H1 (cell line): ENCODE measurements at regions not wholly inside any gene's neighbourhood (a gene's known extent, or its start where the extent isn't known, plus 50 kb on each side); places are given as distances from the start of the nearest gene placed in this dataset.

Experiments used
- CTCF ChIA-PET: fragments of 300-600 bp; sonication (Branson Sonifier 250); formaldehyde crosslinking; loops from one replicate; lab custom pipeline; 2021; ENCODE audit not compliant: partially characterized antibody; lab: Charles Lee
- POLR2A ChIA-PET: fragments of 300-600 bp; sonication (Branson Sonifier 250); formaldehyde crosslinking; loops from one replicate; lab custom pipeline; 2021; ENCODE audit warnings: inconsistent platforms; ENCODE audit not compliant: partially characterized antibody; lab: Charles Lee
- DNase-seq, 2 experiments: peaks; one replicate each; pipeline versions ENCODE4 v3.0.0 to v3.0.0-alpha.2; 2010 to 2022; ENCODE audit warnings: low spot score in 2 of 2, low read depth in 1 of 2, mixed read lengths in 1 of 2
- FAIRE-seq: peaks from 2 replicates; lab custom pipeline; 2011; peaks lifted over from hg19 to GRCh38; lab: Jason Lieb, UNC
- H2AFZ ChIP-seq: 2 replicates; pipeline ENCODE4 v1.8.1; 2012; ENCODE audit warnings: low read length, inconsistent platforms
- H2AK5ac ChIP-seq: 2 replicates; pipeline ENCODE4 v1.6.1; 2013; ENCODE audit warnings: low read depth, low read length
- H2BK120ac ChIP-seq: replicated peaks from 2 replicates; pipeline ENCODE3; 2013; ENCODE audit warnings: low read depth, low read length, inconsistent platforms
- H2BK12ac ChIP-seq: 2 replicates; pipeline ENCODE4 v1.6.1; 2013; ENCODE audit warnings: low read depth, low read length
- H2BK15ac ChIP-seq: 2 replicates; pipeline ENCODE4 v1.6.1; 2013; ENCODE audit warnings: low read length
- H2BK20ac ChIP-seq: 2 replicates; pipeline ENCODE4 v1.6.1; 2013; ENCODE audit warnings: low read length
- H2BK5ac ChIP-seq: 2 replicates; pipeline ENCODE4 v1.6.1; 2013; ENCODE audit warnings: low read depth, low read length
- H3K14ac ChIP-seq: 2 replicates; pipeline ENCODE4 v1.6.1; 2013; ENCODE audit warnings: inconsistent platforms; ENCODE audit not compliant: insufficient read length
- H3K18ac ChIP-seq: 2 replicates; pipeline ENCODE4 v1.6.1; 2013; ENCODE audit warnings: low read length; ENCODE audit errors: extremely low read depth
- H3K23ac ChIP-seq: 2 replicates; pipeline ENCODE4 v1.6.1; 2013; ENCODE audit warnings: inconsistent platforms; ENCODE audit not compliant: insufficient read length
- H3K23me2 ChIP-seq: 2 replicates; pipeline ENCODE4 v1.6.1; 2013; ENCODE audit warnings: low read depth, low read length
- H3K27ac ChIP-seq: 2 replicates; pipeline ENCODE4 v1.6.1; 2011; ENCODE audit warnings: low read depth, low read length, inconsistent platforms
- H3K27me3 ChIP-seq, 4 experiments: replicated peaks in 1 of 4; 1 replicate in 1 of 4; 2 replicates in 3 of 4; pipeline versions ENCODE4 v1.6.1 to v1.8.1; 2011 to 2013; ENCODE audit warnings: low read length in 3 of 4, mild to moderate bottlenecking in 3 of 4, inconsistent platforms in 2 of 4, mixed read lengths in 2 of 4, moderate library complexity in 1 of 4; ENCODE audit not compliant: control insufficient read depth in 3 of 4, insufficient read depth in 3 of 4; ENCODE audit errors: extremely low read depth in 1 of 4
- H3K36me3 ChIP-seq, 4 experiments: 2 replicates each; pipeline versions ENCODE4 v1.6.1 to v1.8.1; 2011 to 2013; ENCODE audit warnings: mild to moderate bottlenecking in 4 of 4, low read length in 3 of 4, moderate library complexity in 2 of 4, control low read depth in 1 of 4, inconsistent platforms in 1 of 4; ENCODE audit not compliant: insufficient read depth in 4 of 4, control insufficient read depth in 2 of 4
- H3K4ac ChIP-seq: replicated peaks from 2 replicates; pipeline ENCODE3; 2013; ENCODE audit warnings: low read length, low read depth, mixed read lengths, inconsistent platforms; ENCODE audit not compliant: insufficient read length
- H3K4me1 ChIP-seq, 4 experiments: replicated peaks in 1 of 4; 1 replicate in 1 of 4; 2 replicates in 3 of 4; pipeline versions ENCODE4 v1.6.1 to v1.8.1; 2011 to 2013; ENCODE audit warnings: low read length in 3 of 4, inconsistent platforms in 2 of 4, mixed read lengths in 1 of 4; ENCODE audit not compliant: insufficient read depth in 4 of 4, control insufficient read depth in 3 of 4
- H3K4me2 ChIP-seq, 2 experiments: 2 replicates each; pipeline versions ENCODE4 v1.6.1 to v1.8.1; 2011 to 2013; ENCODE audit warnings: low read depth in 2 of 2, low read length in 2 of 2, control low read depth in 1 of 2, inconsistent platforms in 1 of 2, mild to moderate bottlenecking in 1 of 2; ENCODE audit not compliant: insufficient read depth in 1 of 2
- H3K4me3 ChIP-seq, 4 experiments: fragments of 200-600, 300-600 bp in 1 of 4; sonication (generic), shearing (Covaris generic), sonication (Bioruptor Twin) in 1 of 4; 2 replicates each; pipeline versions ENCODE4 v1.5.1 to v1.8.1; 2011 to 2016; ENCODE audit warnings: low read length in 4 of 4, low read depth in 3 of 4, control low read depth in 2 of 4, inconsistent platforms in 2 of 4, mild to moderate bottlenecking in 2 of 4, mixed read lengths in 1 of 4, moderate library complexity in 1 of 4; ENCODE audit not compliant: insufficient read depth in 2 of 4; ENCODE audit errors: extremely low read depth in 1 of 4
- H3K56ac ChIP-seq: replicated peaks from 2 replicates; pipeline ENCODE3; 2013; ENCODE audit warnings: low read depth, mild to moderate bottlenecking, mixed read lengths, low read length, inconsistent platforms; ENCODE audit not compliant: insufficient read length
- H3K79me1 ChIP-seq: 2 replicates; pipeline ENCODE4 v1.6.1; 2013; ENCODE audit warnings: low read depth, low read length, control low read depth
- H3K79me2 ChIP-seq, 2 experiments: 2 replicates each; pipeline versions ENCODE4 v1.6.1 to v1.8.1; 2012 to 2013; ENCODE audit warnings: low read length in 2 of 2, mild to moderate bottlenecking in 2 of 2, inconsistent platforms in 1 of 2; ENCODE audit not compliant: insufficient read depth in 2 of 2, control insufficient read depth in 1 of 2
- H3K9ac ChIP-seq, 4 experiments: replicated peaks in 1 of 4; 1 replicate in 1 of 4; 2 replicates in 3 of 4; pipeline versions ENCODE4 v1.6.1 to v1.8.1; 2011 to 2013; ENCODE audit warnings: low read depth in 3 of 4, low read length in 3 of 4, control low read depth in 2 of 4, mild to moderate bottlenecking in 2 of 4, moderate library complexity in 2 of 4, inconsistent platforms in 1 of 4; ENCODE audit errors: extremely low read depth in 1 of 4
- H3K9me3 ChIP-seq, 2 experiments: 2 replicates each; pipeline versions ENCODE4 v1.6.1 to v1.8.1; 2012 to 2013; ENCODE audit warnings: mild to moderate bottlenecking in 2 of 2, moderate library complexity in 2 of 2, control low read depth in 1 of 2, inconsistent platforms in 1 of 2, low read depth in 1 of 2, low read length in 1 of 2, mixed read lengths in 1 of 2; ENCODE audit not compliant: insufficient read depth in 2 of 2
- H4K20me1 ChIP-seq, 2 experiments: replicated peaks in 1 of 2; 2 replicates each; pipeline versions ENCODE3 to v1.8.1; 2011 to 2013; ENCODE audit warnings: inconsistent platforms in 2 of 2, low read length in 2 of 2, mild to moderate bottlenecking in 1 of 2; ENCODE audit not compliant: insufficient read depth in 2 of 2, control insufficient read depth in 1 of 2
- H4K5ac ChIP-seq: 2 replicates; pipeline ENCODE4 v1.6.1; 2013; ENCODE audit warnings: low read length, low read depth, mixed read lengths, inconsistent platforms; ENCODE audit not compliant: insufficient read length
- H4K8ac ChIP-seq: 2 replicates; pipeline ENCODE4 v1.8.0; 2013; ENCODE audit warnings: mild to moderate bottlenecking, moderate library complexity, low read length, inconsistent platforms; ENCODE audit not compliant: insufficient read depth; ENCODE audit errors: extremely low read depth
- H4K91ac ChIP-seq: replicated peaks from 2 replicates; pipeline ENCODE3; 2013; ENCODE audit warnings: low read length, mixed read lengths, inconsistent platforms; ENCODE audit not compliant: insufficient read length
- CBX8 ChIP-seq: fragments of 300-800, 300-1000 bp; sonication (generic); IDR thresholded peaks from 2 replicates; pipeline ENCODE4 v1.7.1; 2016; ENCODE audit warnings: low read depth, low read length, borderline replicate concordance
- MAFK ChIP-seq: IDR thresholded peaks from 2 replicates; pipeline ENCODE4 v1.6.1; 2012; ENCODE audit warnings: low read depth, mild to moderate bottlenecking, improper control_type of control experiment, low read length
- SIN3A ChIP-seq, 2 experiments: IDR thresholded peaks in 1 of 2; conservative IDR thresholded peaks in 1 of 2; 2 replicates each; pipeline ENCODE4 v1.6.1; 2011 to 2012; ENCODE audit warnings: low read length in 2 of 2, improper control_type of control experiment in 1 of 2, low read depth in 1 of 2, mild to moderate bottlenecking in 1 of 2
- SUZ12 ChIP-seq: fragments of 200-600 bp; sonication (generic); IDR thresholded peaks from 2 replicates; pipeline ENCODE4 v1.6.1; 2012; ENCODE audit warnings: mild to moderate bottlenecking, inconsistent platforms, low read length, moderate library complexity, mixed read lengths
- WGBS, 2 experiments: shearing (Covaris generic) in 1 of 2; methylation state at CpG; one replicate each; pipeline versions ENCODE4 v1.1.6 to v1.1.7; 2013 to 2015; ENCODE audit warnings: low lambda C conversion rate in 2 of 2, mixed read lengths in 2 of 2, inconsistent platforms in 1 of 2, low coverage in 1 of 2, missing lambda C conversion rate in 1 of 2; ENCODE audit not compliant: insufficient replicate concordance in 2 of 2, insufficient coverage in 1 of 2, insufficient read length in 1 of 2; ENCODE audit errors: extremely low coverage in 1 of 2, missing lambda C conversion rate in 1 of 2; 5-methylcytosine and 5-hydroxymethylcytosine counted together
- TF ChIP-seq, protein P1 (sequence below): IDR thresholded peaks from 2 replicates; pipeline ENCODE4 v1.6.1; 2011; ENCODE audit warnings: low read depth, mild to moderate bottlenecking, low read length; ENCODE audit not compliant: insufficient read depth

- no peaks in the 10 kb centered on the region for H3K79me2 ChIP-seq
- WGBS, 2 experiments, result 96% methylated on average over 2 of the region's 2 CpGs; no CpG with 5 or more reads in 1 of the 2 experiments
- TF ChIP-seq SIN3A (conservative IDR thresholded peaks at IDR 0.05 in 1 of 2, IDR thresholded peaks at IDR 0.05 in 1 of 2; ENCODE audit: low read depth in 1 of 2, low read length in 2 of 2), result no peak
- TF ChIP-seq CBX8, result no peak
- TF ChIP-seq, protein P1, sequence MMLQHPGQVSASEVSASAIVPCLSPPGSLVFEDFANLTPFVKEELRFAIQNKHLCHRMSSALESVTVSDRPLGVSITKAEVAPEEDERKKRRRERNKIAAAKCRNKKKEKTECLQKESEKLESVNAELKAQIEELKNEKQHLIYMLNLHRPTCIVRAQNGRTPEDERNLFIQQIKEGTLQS, result no peak
- no peak for TF ChIP-seq MAFK
- no peak for TF ChIP-seq SUZ12
Measured at GRCh38 chr5:67904366-67904765, 311.2 kb upstream of the PIK3R1 start.

More at GRCh38 chr5:67904366-67904765, 311.2 kb upstream of the PIK3R1 start:
- Histone ChIP-seq H4K91ac (no peak overlapping the region), H3K9ac (no peak overlapping the region), H3K56ac (no peak overlapping the region), H2BK20ac (no peak overlapping the region), H2AFZ (no peak overlapping the region), H2AK5ac (no peak overlapping the region), H3K18ac (no peak overlapping the region), H2BK12ac (no peak overlapping the region), H3K4me2 (no peak overlapping the region), H4K20me1 (no peaks in the 10 kb centered on the region), H3K4me3 (no peak overlapping the region), H3K4me1 (no peaks in the 10 kb centered on the region), H2BK15ac (no peak overlapping the region), H4K8ac (no peak overlapping the region), H3K36me3 (no peaks in the 10 kb centered on the region), H3K23me2 (no peaks in the 10 kb centered on the region), H2BK5ac (no peak overlapping the region), H3K4ac (no peak overlapping the region), H2BK120ac (no peak overlapping the region), H3K27me3 (no peaks in the 10 kb centered on the region), H4K5ac (no peak overlapping the region), H3K14ac (no peak overlapping the region), H3K9me3 (no peaks in the 10 kb centered on the region), H3K23ac (no peak overlapping the region), H3K27ac (no peak overlapping the region), H3K79me1 (no peaks in the 10 kb centered on the region)
- ChIA-PET CTCF (no interaction called here), POLR2A (no interaction called here)
- no peak for DNase-seq
- FAIRE-seq, result no peak
